ENCODE measurements at regions not wholly inside any gene's neighbourhood (a gene's known extent, or its start where the extent isn't known, plus 50 kb on each side); places are given as distances from the start of the nearest gene placed in this dataset.
A peak's percentile ranks its signal among the peaks of the same experiment; 100 is the strongest.

DNA sequence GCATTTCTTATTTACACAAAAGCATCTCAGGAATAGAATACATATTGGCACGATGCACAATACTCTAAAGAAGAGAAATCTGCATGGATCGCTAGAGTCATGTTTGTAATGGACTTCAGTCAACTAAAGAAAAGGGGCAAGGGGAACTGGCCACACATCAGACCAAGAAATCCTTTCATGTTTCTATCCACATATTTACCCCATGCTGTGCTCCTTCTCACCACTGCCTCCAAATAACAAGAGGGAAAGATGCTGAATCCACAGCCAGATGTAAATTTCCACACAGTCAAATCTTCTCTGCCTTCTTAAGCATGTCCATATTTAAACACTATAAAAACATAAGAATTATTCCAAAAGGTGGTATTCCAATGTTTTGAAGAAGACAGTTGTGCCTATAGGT, 67.6 kb downstream of the COX18 start:
- DNase-seq (ENCODE audit: extremely low read depth, low read depth, low spot score): no peak

GRCh38 chr4:72997409-72997808, 72.1 kb downstream of the COX18 start:
- no peak for DNase-seq (ENCODE audit: extremely low read depth, low read depth, low spot score)

- DNase-seq (ENCODE audit: extremely low read depth, low read depth, low spot score): no peak
Observed at GRCh38 chr4:72994670-72995069, 74.8 kb downstream of the COX18 start.

DNA sequence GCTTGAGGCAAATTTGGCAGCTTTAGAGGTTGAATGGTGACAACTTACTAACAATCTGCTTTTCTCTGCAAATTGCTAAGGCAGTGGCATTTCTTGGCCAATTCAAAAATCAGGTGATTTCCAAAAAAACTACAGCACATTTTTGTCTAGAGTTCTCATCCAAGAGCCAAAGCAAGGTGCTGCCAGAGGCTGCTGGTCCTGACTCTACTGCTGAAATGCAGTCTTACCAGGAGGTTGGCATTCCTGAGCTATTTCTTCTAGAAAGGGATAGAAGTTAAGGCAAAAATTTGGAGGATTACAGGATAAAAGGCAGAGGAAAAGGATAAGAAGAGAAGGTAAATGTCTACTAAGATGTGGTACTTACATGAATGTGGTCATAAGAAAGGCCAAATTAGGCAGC, 75.6 kb downstream of the COX18 start:
- no peak for DNase-seq (ENCODE audit: extremely low read depth, low read depth, low spot score)

DNA sequence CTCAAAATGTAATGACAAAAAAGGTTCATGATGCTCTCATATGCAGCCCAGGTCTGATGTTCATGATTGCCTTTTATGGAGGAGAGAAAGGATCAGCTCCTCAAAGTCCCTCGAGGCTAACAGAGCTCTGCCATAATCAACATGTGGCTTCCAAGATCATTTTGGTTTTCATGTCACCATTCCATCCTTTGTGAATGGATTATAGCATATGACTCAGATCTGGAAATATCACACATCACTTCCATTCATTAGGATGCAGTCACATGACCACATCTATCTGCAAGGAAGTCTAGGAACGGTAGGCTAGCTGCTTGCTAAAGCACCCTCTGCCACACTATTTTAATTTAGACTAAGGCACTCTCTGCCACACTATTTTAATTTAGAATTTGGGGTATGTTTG, 77.6 kb downstream of the COX18 start:
- no peak for DNase-seq (ENCODE audit: extremely low read depth, low read depth, low spot score)

- no peak for DNase-seq (ENCODE audit: extremely low read depth, low read depth, low spot score)
Observed at GRCh38 chr4:72987741-72988729, 81.5 kb downstream of the COX18 start.

DNA sequence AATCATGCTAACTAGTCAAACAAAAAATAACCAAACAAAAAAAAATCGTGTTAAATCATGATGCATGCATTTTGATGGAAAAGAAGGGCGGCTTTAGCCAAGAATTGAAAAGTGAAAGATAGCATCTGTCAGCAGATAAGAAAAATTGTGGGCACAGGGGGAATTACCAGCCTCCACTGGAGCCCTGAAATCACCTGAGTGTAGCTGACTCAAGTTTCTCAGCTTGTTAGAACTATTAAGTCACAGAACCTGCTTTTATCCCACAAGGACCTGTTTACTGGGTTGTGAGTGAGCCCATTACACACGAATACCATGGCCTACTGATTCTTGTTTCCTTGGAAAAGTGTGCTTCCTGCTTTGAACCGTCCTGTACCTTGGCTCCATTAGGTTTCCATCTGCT, 85.2 kb downstream of the COX18 start:
- no peak for DNase-seq (ENCODE audit: extremely low read depth, low read depth, low spot score)

DNA sequence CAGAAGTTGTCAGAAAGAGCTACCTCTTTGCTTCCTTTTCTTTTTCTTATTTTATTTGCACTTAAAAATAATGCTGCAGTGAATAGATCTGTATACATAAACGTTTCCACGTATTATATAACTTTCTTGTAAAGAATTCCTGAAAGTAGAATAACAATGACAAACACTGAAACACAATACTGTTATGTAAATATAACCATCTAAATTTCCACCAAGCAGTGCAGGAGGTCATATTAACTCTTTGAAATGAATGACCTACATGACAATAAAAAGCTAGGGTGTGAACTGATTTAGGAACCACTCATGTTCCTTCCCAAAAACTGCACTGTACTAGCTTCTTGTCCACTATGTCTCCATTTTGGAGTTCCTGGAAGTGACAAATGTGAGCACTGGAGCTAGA, 85.8 kb downstream of the COX18 start:
- no peak for DNase-seq (ENCODE audit: extremely low read depth, low read depth, low spot score)

DNA sequence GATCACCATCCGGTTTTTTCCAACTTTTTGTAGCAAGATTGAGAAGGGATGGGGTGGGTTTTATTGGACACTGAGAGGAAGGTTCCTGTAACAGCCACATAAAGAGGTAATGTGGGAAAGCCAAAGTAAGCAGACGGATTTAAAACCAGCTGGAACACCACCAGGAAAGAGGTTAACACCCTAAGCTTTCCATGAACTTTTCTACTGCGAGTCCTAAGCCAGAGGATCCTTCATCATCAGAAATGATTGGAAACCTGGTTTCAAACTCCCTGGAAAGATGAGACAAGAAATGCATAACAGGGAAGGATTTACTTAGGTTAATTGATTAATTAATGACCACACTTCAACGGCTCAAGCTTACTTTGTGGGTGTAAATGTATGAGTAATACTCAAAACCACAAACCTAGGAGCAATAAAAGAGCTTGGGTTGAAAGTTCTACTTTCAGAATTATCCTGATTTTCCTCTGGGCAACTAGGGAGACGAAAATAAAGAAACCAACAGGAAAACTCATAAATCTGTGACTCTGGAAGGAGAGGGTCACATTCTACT, 91.5 kb downstream of the COX18 start:
- DNase-seq (ENCODE audit: extremely low read depth, low read depth, low spot score): no peak

GRCh38 chr4:72975488-72975784, 94.1 kb downstream of the COX18 start:
- DNase-seq (ENCODE audit: extremely low read depth, low read depth, low spot score): no peak

DNA sequence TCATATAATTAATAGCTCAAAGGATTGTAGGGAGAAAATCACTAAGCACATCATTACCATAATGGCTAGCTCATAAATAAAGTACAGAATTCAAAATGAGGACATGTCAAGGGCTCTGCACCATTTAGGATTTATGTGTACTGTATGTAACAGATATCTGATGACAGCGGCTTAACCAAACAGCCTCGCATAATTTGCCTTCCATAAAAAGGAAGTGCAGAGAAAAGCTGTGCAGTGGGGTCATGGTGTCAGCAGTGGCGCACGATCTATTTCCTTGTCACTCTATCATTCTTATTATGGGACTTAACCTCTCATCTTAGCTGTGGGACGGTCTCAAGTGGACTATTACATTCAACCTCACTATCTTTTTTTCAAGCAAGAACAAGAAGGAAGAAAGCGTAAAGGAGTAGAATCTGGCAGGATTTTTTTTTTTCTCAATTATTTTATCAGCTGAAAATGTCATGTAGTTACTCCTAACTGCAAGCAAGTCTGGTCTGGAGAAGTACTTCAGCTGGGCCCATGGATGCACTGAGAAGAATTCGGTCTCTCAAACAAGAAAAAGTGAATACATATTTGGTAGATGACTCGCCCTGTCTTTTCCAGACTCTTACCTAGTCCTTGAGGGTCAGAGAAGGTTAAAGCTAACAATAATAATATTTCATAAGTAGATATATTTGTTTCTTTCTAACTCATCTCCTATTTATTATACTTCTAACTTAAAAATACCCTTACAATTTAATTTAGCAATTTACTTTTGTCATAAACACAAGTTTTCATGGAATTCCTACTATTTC, 94.6 kb downstream of the COX18 start:
- DNase-seq (ENCODE audit: extremely low read depth, low read depth, low spot score): no peak

DNA sequence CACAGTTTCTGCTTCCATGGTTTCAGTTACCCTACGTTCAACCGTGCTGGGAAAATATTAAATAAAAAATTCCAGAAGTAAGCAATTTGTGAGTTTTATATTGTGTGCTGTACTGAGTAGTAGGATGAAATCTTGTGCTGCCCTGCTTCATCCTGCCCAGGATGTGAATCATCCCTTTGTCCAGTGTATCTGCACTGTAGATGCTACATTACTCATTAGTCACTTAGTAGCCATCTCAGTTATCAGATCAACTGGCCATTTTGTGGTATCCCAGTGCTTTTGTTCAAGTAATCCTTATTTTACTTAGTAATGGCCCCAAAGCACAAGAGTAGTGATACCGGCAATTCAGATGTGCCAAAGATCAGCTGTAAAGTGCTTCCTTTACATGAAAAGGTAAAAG, 97.9 kb downstream of the COX18 start:
- DNase-seq (ENCODE audit: extremely low read depth, low read depth, low spot score): peak; percentile 71

DNA sequence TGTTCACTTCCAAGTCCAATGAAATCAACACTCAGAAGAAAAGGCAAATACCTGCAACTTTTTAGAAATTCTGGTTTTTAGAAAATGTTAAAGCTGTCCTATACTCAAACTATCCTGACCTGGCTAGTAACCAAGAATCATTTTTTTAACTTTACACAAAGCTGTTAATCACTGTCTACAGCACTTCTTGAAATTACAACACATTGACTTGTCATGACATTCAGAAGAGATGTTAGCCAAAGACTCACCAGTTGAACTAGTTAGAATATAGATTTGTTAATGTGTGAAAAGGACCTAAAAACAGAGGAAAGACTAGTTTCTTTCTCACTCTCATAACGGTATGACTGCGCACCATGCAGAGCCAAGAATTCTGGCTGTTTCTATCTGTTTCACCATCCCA, 98.8 kb downstream of the COX18 start:
- no peak for DNase-seq (ENCODE audit: extremely low read depth, low read depth, low spot score)

DNA sequence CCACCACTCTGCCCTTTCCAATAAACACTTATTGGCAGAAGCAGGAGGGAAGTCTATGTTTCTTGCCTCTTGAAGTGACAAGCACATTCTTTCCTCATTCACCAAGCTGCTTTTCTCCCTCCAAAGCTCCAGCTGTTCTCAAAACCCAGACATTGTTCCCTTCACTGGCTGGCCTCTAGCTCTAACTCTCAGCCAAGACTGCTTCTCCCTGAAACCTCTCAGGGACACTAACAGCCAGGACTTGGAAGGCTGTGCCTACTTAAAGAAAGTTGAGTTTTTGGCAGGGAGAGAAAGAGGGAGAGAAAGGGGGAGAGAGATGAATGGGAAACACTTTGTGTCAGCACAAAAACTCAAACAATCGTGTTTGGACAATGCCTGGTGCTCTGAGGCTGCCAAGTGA, 99.5 kb downstream of the COX18 start:
- DNase-seq (ENCODE audit: extremely low read depth, low read depth, low spot score): no peak

GRCh38 chr4:72966652-72967051, 102.9 kb downstream of the COX18 start:
- DNase-seq (ENCODE audit: extremely low read depth, low read depth, low spot score): no peak

DNA sequence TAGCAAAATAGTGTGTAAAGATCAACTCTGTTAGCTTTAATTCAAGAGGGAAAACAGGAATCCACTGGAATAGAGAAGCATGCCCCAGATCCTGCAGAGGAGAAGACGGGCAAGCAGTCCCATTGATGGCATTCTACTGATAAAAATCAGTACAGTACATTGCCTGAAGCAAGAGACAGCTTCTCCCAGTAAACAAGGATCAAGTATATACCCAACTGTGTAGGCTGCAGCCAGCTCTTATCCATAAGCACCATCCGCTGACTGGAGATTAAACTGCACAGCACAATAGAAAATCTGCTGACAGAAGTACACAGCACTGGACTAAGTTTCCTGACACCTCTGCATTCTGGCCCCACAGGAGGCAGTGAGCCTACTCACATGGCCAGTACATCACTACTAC, 110.1 kb downstream of the COX18 start:
- no peak for DNase-seq (ENCODE audit: extremely low read depth, low read depth, low spot score)

DNA sequence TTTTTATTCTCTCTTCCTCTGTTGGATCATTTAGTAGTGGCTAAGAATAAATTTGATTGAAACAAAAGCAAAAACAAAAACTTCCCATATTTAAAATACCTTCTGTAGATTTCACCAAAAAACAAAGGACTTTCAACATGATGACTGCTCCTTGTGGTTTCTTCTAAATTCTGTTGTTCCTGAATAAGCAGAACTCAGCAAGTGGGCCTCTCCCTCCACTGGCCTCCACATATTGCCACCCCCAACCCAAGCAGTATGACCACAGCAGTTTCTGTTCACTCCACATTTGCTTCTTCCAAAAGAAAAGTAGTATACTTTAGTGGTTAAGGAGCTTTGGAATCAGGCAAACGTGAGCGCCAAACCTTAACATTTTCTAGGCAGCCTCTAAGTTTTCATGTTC, 114.7 kb downstream of the COX18 start:
- DNase-seq (ENCODE audit: extremely low read depth, low read depth, low spot score): no peak

DNA sequence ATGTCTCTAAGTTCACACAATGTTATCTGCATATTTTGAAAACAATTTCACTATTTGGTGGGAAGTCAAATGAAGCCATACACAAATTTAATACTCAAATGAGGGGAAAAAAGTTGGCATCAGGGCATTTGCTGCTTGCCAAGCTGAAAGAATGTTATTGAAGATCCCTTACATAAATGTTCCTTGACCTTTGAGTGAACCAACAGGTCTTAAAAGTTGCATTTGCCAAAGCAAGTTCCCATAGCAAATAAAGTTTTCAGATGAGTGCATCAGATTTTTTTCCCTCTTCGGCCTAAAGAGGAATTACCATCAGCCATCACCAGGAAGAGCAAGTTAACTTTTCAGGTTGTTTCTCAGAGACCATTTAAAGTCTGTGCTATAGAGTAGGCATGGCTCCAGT, 115.9 kb downstream of the COX18 start:
- DNase-seq (ENCODE audit: extremely low read depth, low read depth, low spot score): no peak

GRCh38 chr4:72951628-72952027, 117.9 kb downstream of the COX18 start:
- DNase-seq (ENCODE audit: extremely low read depth, low read depth, low spot score): no peak

GRCh38 chr4:72951147-72951546, 118.4 kb downstream of the COX18 start:
- no peak for DNase-seq (ENCODE audit: extremely low read depth, low read depth, low spot score)

DNA sequence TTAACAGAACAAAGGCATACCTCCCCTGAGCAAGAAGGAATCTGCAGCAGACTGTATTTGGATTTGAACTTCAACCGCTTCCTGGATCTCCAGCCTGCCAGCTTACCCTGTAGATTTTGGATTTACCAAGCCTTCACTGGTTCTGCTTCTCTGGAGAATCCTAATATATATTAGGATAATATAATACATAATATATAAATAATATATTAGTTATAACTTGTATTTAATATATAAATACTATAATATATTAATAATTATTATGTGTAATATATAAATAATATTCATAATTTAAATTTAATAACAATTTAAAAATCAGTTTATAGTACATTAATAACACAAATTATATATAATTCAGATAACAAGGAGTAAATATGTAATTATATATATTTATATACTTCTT, 121.4 kb downstream of the COX18 start:
- no peak for DNase-seq (ENCODE audit: extremely low read depth, low read depth, low spot score)

Measured in glomerular endothelial cell (primary cell).